Occipital lobe (tissue), 1 donor: ENCODE measurements at regions not wholly inside any gene's neighbourhood (a gene's known extent, or its start where the extent isn't known, plus 50 kb on each side); places are given as distances from the start of the nearest gene placed in this dataset.
"Not testable (repeated sequence)": the region's sequence is repeated elsewhere in the genome, so short reads cannot be mapped to it uniquely, and the experiment has no call there.

ENCODE experiments used
- DNase-seq: peaks from one replicate; lab custom pipeline; 2025; lab: John Stamatoyannopoulos, UW

DNA sequence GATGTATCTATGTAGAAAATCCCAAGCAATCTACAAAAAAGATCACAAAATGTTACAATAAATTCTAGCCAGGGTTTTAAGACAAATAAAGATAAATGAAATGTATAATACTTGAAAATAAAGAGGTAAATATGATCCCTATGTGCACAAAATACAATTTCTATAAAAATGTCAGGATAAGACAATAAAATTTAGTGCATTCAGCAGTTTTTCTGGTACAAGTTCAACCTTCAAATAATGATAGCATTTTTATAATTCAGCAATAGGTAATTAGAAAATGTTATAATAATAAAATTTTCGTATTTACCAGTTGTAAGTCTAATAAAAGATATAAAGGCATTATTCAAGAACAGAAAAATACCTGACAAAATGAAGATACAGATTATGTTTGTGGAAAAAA lies 726.8 kb upstream of the FAT3 start:
- no peak for DNase-seq

DNA sequence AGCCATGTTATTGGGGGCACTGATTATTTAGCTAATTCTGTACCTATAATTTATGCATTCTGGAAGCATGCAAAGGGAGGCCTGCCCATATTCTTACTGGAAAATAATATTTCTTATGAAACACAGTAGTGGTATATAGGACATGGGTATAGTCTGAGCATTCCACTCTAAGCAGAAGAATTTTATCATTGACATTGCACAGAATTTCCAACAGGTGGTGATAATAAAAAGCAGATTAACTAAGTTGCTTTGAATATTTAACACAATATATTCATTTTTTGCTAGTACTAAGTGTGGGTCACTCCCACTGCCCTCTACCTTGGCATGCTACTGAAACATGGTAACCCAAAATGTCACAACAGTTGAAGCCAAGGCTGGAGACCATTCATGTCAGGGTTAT lies 728.8 kb upstream of the FAT3 start:
- DNase-seq: no peak

DNA sequence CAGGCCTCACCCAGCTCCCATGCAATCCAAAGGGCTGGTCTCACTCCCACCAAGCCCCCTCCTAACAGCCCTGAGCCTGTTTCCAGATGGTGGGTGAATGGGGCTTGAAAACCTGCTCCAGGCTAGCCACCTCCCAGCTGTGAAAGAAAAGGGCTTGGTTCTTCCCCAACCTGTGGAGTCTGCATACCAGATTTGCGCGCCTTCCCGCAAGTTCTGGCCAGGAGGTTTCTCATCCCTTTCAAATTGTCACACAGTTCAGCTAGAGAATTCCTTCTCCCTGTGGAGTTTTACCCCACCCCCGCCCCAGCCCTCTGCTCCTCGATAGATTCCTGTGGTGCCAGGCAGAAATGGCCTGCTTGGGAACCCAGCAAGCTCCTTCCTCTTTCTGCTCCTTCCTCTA lies 734.6 kb upstream of the FAT3 start:
- no peak for DNase-seq

DNA sequence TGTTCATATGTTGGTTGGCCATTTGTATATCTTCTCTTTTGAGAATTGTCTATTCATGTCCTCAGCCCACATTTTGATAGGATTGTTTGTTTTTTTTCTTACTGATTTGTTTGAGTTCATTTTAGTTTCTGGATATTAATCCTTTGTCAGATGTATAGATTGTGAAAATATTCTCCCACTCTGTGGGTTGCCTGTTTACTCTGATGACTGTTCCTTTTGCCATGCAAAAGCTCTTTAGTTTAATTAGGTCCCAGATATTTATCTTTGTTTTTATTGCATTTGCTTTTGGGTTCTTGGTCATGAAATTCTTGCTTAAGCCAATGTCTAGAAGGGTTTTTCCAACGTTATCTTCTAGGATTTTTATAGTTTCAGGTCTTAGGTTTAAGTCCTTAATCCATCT lies 740.7 kb upstream of the FAT3 start:
- not testable (repeated sequence) for DNase-seq

DNA sequence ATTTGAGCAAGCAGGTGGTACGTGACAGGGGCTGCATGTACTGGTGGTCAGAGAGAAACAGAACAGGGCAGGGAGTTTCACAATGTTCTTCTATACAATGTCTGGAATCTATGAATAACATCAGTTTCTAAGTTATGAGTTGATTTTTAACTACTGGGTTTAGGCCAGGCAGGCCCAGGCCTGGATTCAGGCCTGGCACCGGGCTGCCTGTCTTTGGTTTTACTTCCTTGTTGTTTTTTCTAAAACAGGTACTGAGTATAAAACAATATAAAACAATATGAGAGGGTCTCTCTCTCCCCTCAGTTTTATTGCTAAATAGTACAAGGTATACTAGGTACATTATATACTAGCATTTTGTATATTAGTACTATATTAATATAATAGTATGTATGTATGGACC lies 742.7 kb upstream of the FAT3 start:
- not testable (repeated sequence) for DNase-seq

DNA sequence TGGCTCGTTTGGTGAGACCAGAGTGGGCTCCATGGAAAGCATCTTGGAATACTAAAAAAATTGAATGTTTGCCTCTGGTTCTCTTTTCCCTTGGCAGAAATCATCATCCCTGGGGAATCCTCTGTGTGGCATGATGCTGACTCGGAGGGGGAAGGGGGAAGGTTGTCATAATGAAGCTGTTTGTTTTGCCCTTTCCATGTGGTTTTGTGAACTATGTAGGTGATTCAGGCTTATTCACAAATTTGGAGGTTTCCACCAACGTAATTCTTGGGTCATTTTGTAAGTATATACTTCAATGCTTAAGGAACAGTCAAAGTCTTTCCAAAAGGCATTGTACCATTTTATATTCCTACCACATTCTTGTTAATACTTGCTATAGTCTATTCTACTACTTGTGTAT lies 754.0 kb upstream of the FAT3 start:
- DNase-seq: no peak

DNA sequence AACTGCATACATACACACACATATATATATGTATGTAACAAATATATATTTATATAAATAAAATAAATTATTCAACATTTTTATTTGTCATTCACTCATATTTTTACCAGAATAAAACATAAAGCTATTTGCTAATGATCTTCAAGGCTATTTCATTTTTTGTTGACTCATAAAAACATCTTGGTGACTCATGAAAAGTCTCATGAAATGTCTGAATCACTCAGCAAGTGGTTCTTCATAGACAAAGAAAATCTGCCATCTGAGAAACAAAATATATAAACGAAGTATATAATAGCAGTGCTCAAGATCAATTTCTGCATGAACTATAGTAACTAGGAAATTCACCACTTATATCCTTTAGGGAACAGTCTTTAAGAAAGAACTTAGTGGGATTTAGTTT lies 764.8 kb upstream of the FAT3 start:
- DNase-seq: no peak

DNA sequence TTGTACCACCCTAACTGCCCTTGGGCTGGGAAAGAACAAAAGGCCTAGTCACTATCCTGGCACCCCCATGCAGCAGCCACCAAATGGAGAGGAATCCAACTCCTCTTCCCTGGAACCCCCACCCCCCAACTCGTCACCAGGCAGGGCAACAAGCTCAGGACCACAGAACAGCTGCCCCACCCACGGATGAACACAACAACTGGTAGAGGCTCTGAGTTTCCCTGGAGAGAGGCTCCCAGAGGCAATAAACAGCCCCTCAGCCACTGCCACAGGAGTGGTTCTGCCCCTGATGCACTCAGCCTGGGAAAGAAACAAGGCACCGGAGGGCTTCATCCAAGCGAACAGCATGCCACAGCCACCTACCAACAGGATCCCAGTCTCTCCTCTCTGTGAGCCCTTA lies 778.4 kb upstream of the FAT3 start:
- no peak for DNase-seq

DNA sequence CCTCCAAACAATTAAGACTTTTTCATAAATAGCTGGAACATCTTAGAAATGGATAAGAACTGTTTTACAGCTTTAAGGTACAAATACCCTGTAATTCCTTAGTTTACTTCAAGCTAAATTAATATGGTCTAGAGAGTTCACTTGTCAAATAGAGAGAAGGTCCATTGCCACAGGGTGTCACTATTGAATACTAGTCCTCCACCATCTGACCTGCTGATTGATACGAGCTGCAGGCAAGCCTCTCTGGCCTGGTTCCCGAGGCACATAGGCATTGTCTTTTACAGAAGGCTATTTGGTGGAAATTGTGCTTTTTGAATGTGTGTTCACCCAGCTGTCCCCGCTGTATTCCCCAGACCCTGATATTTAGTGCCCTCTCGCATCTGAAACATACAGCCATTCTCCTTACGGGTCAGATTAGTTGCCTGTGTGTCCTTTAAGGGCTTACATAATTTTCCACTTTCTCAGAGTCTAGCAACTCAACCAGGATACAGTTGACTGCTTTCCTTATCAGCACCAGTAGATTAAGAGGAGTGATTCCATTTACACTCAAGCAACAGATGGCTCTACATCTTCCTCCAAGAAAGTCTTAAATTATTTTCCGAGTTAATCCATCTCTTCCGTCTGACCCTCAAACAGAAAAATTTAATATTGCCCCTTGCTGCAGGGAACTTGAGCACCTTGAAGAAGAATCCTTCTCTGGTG lies 788.8 kb upstream of the FAT3 start:
- DNase-seq: no peak

DNA sequence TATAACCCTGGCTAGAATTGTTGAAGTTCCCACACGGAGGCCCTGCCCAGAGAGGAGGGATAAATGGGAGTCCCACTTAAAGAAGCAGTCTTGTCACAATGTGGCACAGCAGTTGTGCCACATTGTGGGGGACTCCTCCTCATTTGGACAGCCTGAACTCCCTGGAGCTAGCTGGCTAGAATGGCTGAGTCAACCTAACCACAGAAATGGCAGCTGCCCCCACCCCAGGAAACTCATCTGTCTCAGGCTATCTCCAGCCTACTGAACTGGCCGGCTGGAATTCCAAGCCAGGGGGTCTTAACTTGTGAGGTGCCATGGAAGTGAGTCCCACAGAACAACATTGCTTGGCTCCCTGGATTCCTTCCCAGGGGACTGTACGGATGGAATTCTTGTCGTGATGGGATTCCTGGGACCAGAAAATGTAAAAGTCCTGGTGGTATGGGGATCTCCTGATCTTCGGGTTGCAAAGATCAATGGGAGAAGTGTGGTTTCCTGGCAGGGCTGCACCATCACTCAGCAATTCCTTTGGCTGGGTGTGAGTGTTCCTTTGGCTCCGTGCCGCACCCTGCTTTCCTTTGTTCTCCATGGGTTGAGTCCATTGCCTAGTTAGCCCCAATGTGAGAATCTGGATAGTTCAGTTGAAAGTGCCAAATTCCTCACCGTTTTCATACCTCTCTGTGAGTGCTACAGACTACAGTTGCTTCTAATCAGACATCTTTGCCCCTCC lies 791.2 kb upstream of the FAT3 start:
- no peak for DNase-seq

DNA sequence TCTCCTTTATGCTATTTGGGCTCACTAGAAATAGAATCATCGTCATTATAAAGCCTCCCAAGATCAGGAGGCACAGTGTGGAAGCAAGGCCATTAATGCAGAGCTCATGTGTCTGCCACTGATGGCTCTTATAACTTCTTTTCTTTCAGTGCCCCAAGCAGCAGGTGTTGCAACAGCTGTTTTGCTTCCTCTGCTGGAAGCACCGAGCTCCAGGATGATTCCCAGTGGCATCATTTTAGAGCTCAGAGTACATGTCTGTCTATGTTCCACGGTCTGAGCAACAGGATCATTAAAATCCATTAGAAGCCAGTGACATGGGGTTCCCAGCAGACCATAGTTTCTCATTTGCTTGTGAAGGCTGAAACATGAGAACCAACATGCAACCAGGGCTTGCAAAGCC lies 803.0 kb upstream of the FAT3 start:
- DNase-seq: no peak

DNA sequence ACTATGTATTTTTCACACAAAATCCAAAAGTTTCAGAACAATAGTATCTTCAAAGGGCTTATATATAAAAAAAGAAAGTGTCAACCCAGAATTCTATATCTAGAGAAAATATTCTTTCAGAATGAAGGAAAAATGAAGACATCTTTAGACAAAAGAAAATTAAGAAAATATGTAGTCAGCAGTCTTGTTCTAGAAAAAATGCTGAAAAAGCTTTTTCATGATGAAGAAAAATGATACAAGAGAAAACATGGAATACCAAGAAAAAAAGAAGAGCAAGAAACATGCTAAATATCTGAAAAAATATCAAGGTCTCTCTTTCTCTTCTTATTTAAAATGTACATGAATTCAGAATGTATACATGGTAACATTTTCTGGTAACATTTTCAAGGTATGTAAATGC lies 816.8 kb upstream of the FAT3 start:
- DNase-seq: no peak

DNA sequence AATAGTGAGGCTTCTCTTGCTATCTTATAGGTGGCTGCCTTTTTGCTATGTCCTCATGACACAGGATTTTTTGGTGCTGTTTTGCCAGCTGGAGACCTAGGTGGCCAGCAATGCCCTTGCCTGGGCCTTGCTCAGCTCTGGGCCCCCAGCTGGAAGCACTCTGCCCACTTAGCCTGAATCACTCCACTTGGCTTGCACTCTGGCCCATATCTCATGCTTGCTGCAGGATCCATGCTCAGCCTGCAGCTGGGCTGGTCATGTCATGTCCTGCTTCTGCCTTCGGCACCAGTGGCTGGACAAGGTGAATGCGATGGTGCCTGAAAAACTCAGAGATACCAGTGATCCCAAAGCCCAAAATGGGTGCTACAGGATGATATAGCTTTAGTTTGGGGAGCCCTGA lies 818.6 kb upstream of the FAT3 start:
- DNase-seq: no peak

DNA sequence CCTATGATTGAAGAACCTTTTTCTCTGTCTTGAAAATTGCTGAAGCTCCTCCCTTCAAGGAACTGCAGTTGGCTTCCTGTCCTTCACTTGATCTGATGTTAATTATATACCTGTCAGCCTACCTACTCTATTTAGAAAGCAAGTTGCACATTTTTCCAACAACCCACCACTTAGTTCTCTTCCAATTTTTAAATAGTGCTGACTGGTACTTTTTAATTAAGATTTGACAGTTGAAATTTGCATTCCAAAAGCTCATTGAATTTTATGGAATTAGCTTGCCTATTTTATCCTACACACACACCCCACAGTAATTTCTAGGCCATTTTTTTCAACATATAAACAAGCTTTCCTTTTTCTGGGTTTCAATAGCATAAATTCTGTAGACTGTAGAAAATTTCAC lies 820.3 kb upstream of the FAT3 start:
- DNase-seq: no peak

DNA sequence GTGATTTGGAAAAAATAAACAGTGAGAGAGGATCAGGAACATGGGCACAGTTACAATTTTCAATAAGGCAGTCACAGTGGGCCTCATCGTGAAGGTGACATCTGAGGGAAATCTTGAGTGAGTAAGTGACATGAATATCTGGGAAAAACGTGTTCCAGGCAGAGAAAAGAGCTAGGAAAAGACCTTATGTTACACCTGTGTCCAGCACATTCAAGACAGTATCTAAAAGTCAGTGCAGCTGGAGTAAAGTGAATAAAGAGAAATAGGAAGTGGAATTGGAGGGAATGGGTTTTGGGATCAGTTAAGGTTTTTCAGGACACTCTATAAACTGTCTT lies 827.5 kb upstream of the FAT3 start:
- DNase-seq: no peak

DNA sequence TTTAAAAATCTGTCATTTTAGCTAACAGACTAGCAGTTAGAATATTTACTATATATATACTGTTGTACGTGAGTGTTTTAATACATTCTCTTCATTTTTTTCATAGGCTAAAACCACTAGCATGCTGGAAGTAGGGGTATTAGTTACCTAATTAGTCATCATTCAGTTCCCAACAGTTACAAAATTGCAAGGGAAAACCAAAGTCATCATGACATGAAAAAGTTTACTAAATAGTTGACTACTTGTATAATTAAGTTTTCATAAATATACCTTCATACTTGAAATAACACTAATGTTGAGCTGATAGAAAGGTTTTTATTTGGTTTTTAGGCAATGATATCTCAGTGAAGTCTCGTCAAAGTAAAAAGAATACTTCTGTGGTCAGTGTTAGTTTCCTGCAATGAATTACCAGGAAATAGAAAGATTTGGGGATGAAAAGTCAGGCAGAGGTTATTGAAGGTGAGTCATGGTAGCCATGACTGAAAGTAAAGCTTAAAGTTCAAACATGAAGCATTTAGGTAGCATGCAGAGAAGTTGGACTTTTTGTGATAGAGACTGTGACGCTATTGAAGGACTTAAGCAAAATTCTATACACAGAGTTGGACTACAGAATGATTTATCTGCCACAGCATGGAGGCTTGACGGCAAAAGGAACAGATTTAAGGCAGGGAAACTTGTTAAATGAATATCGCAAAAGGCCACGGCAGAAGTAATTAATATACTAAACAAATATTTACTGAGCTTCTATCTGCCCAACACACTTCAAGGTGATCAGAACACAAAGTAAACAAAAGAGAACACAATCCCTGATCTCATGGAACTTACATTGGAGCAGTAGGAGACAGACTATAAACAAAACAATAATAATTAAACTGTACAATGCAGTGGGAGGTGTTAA lies 828.1 kb upstream of the FAT3 start:
- DNase-seq: no peak

DNA sequence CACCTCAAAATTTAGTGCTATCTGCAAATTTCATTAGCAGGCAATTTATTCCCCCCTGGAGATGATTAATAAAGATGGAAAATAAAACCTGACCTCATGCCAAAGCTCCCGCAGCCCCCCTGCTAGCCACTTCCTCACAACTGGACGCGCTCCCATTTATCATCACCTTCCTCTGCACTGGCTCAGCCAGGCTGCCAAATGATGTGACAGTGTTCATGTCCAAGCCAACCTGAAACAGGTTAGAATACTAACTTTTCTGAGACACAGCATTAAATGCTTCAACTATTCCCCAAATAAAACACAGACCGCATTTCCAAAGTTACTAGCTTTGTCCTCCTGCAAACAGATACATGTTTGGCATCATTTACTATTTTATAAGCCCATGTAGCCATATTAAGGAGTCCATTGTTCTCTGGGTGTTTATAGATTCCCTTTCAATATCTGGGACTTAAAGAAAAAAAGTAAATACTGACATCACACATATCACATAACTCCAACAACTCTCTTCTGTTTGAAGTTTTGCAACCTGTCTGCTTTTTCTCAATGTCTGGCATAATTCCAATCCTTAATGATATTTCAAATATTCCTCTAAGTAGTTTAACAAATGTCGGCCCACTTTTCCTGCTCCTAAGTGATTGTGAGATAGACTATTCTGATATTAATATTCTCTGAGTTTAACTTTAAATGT lies 829.7 kb upstream of the FAT3 start:
- no peak for DNase-seq

DNA sequence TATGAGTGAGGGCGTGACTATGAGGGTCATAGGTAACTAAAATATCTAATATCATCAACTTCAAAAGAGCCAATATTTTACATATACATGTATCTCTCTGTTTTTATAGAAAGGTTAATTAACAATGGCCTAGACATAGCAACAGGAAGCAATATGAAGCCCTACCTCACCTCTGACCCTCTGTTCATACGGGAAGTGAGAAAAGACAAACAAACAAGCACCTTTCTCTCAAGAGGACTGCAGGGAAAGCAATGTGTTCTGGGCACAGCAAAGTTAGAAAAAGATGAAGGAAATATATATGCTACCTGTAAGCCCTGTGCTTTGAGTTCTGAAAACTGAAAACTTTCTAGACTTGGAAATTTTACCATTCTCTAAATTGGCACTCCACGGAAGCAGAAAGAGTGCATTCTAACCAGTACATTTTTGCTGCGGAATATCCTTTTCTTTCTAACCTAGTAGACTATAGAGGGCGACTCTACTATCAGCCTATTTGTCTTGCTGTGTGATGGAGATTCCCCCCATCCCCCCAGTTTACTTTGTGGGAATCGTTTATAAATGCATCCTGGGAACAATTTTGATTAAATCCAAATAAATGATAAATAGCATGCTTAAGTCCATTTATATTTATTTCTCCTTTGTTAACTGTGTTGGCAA lies 830.4 kb upstream of the FAT3 start:
- no peak for DNase-seq

DNA sequence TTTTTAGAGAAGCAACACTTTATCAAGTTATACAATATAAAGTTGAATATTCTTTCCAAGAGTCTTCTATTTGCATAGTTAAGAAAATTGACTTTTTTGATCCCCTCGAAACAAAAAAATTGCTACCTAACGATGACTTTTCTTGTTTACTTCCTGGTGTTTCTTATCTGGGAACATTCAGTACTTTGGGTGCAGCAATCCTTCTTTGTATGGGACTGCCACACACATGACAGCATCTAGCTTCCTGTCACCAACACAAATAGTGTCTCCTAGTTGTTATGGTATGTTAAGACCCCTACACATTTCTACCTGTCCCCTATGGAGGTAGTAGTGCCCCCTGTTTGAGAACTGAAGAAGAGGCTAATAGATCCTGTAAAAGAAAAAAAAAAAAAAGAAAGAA lies 841.7 kb upstream of the FAT3 start:
- no peak for DNase-seq

DNA sequence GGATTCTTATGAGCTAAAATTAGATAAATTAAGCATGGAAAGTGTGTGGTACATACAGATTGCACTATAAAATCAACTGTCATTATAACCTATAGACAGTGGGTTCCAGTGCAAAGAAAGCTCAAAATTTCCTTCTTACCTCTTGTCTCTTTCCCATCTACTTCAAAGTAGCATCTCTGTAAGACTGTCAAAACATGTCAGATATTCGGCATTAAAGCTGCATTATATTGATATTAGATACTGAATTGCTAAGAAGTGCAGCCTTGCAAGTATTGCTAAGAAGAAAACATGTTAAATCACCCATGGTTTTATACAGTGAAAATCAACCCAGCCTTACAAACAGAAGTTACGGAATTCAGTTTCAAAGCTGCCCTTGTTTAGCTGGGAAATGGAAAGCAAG lies 849.8 kb upstream of the FAT3 start:
- no peak for DNase-seq

DNA sequence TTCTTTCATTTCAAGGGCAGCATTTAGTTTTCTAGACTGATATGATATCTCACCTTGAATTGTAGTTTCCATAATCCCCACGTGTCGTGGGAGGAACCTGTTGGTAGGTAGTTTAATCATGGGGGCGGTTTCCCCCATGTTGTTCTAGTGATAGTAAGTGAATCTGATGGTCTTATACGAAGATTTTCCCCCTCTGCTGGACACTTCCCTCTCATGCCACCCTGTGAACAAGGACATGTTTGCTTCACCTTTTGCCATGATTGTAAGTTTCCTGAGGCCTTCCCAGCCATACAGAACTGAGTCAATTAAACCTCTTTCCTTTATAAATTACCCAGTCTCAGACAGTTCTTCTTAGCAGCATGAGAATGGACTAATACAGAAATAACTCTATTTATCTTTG lies 851.1 kb upstream of the FAT3 start:
- no peak for DNase-seq

DNA sequence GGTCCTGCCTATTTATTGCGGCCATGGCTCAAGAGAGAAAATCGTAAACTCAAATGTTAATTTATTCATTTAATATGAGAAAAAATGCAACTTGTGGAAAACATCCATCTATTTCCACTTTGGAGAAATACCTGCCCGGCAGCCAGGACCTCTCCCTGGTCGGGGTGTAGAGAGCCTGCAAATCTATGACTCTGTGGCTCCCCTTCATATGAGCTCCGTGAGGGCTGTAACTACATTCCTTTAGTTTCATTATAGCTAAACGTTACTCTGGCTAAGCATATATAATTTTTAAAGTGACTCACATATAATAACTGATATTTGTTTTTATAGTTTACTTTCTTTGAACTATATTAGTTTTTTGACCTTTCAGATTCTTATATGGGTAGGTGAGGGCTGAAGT lies 857.8 kb upstream of the FAT3 start:
- DNase-seq: no peak
